ENCODE measurements at regions not wholly inside any gene's neighbourhood (a gene's known extent, or its start where the extent isn't known, plus 50 kb on each side); places are given as distances from the start of the nearest gene placed in this dataset.

- intact Hi-C loops (cut with DNase I): no loop called here
- no peak for DNase-seq
These were observed 96.7 kb upstream of the ASAP2 start for GRCh38 chr2:9109871-9110270.

GRCh38 chr2:9108210-9108967 is 98.2 kb upstream of the ASAP2 start:
- intact Hi-C loops (cut with DNase I): no loop called here
- DNase-seq: no peak

DNA sequence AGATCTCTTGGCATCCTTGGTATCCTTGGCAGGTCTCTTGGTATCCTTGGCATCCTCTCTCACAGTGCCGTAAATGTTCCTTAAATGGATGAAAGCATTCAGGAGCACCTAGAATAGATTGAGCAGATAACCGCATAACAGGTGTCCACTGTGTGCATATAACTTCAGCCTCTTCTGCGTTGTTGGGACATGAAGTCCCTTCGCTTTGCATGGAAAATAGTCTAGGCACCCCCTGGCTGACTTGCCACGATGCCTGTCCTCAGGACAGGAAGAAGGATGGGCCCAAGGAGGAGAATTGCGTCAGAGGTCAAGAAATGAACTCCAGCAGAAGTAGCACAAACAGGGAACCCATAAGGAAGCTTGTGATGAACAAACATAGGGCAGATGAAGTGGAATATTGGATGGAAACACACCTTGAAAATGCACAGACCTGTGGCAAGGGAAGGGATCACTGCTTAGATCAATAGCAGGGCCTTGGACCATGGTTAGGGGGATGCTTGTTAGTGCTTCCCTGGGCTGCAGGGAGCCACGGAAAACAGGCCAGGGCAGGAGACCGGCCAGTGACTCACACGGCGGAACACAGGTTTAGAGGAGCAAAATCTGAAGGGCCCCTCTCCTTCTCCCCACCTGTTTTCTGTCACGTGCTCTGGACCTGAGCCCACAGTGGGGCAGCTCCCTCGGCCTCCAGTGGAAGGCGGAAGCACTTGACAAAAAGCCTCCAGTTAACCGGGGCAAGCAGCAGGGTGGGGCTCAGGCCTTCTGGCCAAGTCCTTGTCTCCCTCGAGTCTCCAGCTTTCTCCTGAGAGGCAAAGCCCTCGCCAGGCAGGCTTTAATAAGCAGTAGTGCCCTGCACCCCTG is 99.2 kb upstream of the ASAP2 start:
- intact Hi-C loops (cut with DNase I): no loop called here
- DNase-seq: no peak

GRCh38 chr2:9106338-9107167 is 100.1 kb upstream of the ASAP2 start:
- intact Hi-C loops (cut with DNase I): no loop called here

DNA sequence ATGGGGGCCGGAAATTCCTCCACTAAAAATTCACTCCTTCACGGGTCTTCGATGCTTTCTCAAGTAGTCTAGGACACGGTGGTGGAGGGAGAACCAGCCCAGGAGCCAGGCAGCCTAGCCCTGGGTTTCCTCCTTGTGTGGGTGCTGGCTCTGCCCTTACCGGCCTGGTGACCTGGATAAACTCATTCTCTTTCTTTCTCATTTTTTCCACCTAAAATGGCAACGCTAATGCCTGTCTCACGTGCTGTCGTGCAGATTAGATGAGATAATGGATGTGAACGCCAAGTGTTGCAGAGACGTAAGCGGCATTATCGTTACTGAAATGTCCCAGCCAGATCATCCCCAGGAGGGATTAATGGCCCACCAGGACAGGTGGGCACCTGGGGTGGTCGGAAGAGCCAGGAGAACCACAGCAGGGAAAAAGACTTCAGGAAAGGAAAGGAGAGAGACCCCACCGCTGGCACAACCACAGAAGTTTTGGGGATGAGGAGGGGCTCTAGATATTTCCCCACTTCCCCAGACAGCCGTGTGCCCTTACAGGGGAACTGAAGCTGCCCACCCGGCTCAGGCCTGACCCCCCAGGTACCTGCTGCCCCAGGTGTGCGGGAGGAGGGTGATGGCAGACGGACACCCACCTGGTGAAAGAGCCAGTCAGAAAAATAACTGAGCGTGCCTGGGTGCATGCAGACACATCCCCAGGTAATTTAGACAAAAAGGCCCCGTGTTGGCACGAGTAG is 100.8 kb upstream of the ASAP2 start:
- intact Hi-C loops (cut with DNase I): no loop called here

More at GRCh38 chr2:9106338-9107167, 100.1 kb upstream of the ASAP2 start:
- DNase-seq: no peak

GRCh38 chr2:9103663-9104277 is 100.3 kb upstream of the MBOAT2 start:
- intact Hi-C loops (cut with DNase I): no loop called here
- DNase-seq: no peak

More for the DNA sequence above, 100.8 kb upstream of the ASAP2 start:
- no peak for DNase-seq

- DNase-seq: no peak
- intact Hi-C loops (cut with DNase I): no loop called here
These were observed 99.6 kb upstream of the MBOAT2 start for GRCh38 chr2:9102861-9103662.

DNA sequence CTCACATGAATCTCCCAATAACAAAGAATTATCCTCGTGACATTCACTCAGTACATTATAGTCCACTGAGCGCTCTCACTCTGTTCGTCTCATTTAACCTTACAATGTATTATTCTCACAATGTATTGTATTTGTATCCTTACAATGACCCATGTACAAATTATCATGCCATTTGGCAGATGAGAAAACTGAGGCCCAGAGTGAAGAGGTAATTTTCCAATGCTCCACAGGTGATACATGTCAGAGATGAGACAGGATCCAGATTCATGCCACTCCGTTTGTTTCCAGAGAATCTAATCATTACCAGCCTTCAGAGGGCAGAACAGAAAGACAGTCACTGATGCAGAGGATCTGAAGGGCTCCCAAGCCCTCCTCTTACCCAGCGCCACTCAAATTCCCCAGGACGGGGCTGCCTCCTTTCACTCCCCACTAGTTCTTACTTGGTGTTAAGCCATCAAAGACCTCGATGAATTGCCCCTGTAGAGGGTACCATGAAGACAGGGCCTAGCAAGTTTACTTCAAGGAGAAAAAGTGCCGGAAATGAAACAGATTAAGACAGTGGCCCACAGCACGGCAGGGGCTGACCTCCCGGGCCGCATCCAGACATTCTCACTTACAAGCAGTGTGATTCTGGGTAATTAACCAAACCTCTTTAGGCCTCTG is 98.4 kb upstream of the MBOAT2 start:
- intact Hi-C loops (cut with DNase I): no loop called here
- no peak for DNase-seq

DNA sequence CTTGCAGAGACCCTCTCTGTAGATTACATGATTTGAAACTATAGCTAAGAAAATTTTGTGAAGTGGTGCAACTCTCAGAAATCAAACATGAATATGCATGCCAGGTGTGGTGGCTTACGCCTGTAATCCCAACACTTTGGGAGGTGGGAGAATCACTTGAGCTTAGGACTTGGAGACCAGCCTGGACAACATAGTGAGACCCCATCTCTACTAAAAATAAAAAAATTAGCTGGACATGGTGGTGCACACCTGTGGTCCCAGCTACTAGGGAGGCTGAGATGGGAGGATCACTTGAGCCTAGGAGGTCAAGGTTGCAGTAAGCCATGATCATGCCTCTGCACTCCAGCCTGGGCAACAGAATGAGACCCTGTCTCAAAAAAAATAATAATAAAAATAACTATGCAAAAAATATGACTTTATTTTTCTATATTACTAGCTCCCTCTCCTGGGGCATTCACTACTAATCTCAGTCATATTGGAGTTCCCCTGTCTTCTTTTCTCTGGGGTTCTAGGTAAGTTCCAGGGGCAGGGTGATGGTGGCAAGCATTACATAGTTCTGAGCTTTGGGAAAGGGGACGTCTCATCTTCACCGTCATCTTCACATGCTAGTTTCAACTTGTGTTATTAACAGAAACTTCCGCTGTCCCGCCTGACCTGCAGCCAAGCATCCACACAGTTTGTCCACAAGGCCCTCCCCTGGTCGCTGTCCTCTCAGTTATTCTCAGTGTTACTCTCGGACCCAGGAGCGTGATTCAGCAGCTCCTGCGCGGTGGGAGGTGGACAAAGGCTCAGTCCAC is 96.8 kb upstream of the MBOAT2 start:
- intact Hi-C loops (cut with DNase I): no loop called here
- DNase-seq: no peak

- DNase-seq: no peak
- intact Hi-C loops (cut with DNase I): no loop called here
These were observed 95.9 kb upstream of the MBOAT2 start for GRCh38 chr2:9099341-9099751.

DNA sequence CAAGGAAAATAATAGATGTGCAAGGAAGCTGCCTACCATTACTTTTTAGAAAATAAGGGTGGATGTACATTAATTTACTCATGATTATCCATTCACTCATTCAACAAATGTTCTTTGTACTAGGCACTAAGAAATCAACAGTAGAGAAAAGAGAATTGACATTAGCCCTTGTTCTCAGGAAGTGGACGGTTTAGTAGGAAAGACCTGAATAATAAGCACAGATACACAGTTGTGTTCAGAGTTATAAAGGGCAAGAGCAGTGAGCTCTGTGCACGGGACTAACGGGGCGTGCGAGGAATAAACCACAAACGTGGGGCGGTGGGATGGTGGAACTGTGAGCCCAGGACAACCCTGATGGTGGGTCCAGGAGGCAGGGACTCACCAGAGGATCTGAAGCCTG is 94.4 kb upstream of the MBOAT2 start:
- intact Hi-C loops (cut with DNase I): no loop called here
- no peak for DNase-seq

DNA sequence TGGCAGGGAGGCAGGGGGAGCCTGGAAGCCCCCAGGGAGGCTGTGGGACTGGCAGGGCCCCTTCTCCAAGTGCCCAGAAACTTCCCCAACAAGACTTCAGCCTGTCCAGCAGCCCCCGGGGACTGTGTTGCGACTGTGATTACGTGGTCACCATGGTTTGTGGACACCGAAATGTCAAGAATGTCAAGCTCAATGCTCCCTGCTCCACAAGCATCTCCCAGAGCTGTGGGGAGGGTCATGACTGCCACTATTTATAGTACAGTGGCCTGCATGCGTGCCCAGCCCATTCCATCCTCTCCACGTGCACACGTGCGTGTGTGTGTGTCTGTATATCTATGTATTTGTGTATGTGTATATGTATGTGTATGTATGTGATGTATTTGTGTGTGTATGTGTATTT is 93.8 kb upstream of the MBOAT2 start:
- intact Hi-C loops (cut with DNase I): no loop called here
- DNase-seq: no peak

DNA sequence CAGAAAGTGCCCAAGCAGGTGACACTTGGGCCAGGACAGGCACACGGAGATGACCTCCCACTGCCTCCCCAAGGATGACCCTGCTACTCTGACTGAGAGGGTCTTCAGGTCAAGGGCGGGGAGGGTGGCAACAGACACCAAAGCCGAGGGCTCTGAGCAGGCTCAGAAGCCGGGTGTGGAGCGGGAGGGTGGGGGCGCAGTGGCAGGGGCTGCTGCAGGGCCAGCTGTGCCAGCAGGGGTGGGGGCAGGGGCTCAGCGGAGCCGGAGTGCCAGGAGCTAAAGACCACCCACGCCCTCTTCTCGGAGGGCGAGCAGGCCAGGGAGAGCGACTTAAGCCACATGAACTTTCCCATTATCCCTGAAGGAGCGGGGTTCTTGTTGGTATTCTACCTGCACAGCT is 93.3 kb upstream of the MBOAT2 start:
- intact Hi-C loops (cut with DNase I): no loop called here

DNA sequence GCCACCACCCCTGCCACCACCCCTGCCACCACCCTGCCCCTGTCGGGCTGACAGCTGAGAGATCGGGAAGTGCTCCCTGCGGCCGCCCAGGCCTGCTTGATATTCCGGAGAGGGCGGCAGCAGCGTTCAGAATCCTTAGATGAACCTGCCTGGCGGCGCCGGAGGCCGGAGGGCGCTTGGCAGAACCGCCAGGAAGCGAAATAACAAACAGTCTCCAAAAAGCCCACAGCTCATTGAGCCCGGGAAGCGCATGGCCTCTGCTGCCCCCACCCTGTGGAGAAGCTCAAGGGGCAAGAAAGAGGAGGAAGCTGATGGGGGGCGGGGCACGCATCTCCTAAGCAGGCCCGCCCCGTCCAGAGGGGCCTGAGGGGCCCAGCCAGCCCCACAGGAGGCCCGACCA is 92.2 kb upstream of the MBOAT2 start:
- DNase-seq: peak in 41 of 42 donors; percentile 25 to 80 (median 61)
- intact Hi-C loops (cut with DNase I): no loop called here

More for the DNA sequence above, 93.3 kb upstream of the MBOAT2 start:
- no peak for DNase-seq

DNA sequence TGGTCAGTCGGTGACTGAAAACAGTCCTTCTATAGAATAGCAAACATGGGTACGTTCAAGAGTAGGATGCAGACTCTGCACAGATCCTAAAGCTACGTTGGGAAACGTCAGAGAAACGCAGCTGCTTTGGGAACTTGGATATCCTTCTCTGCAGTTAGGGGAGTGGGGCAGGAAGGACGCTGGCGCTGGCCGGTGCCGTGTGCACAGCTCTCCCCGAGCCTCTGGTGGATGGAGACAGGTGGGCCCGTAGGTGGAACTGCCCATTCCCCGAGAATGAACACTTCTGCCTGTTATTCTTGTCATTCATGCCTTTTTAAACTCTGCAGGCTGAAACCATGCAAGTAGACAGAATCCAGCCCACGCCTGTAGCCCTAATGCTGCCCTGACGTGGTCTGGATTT is 91.7 kb upstream of the MBOAT2 start:
- intact Hi-C loops (cut with DNase I): no loop called here
- no peak for DNase-seq

DNA sequence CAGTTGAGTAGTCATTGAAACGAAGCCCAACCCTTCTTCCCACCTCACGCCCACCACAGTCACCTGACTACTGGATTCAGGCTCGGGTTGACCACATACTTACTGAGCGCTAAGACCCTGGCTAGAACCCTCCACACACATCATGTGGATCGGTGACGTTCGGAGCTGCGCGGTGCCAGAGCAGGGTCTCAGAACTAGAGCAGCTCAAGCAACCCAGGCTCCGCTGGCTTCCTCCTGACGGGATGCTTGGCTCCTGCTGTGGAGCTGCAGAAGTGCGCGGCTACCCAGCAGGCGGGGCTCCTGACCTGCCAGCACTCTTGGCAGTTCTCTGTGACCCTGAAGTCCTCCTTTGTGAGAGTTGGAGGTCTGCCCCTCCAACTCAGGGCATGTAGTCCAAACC is 90.6 kb upstream of the MBOAT2 start:
- peak in 10 of 42 donors; percentile 9 to 61 (median 30) for DNase-seq
- intact Hi-C loops (cut with DNase I): no loop called here
